GM21619 (cell line): ENCODE measurements at regions not wholly inside any gene's neighbourhood (a gene's known extent, or its start where the extent isn't known, plus 50 kb on each side); places are given as distances from the start of the nearest gene placed in this dataset.
"Not testable (repeated sequence)": the region's sequence is repeated elsewhere in the genome, so short reads cannot be mapped to it uniquely, and the experiment has no call there.

Experiments
- ATAC-seq: cut with Tn5 transposase; IDR thresholded peaks from one replicate; pipeline ENCODE4 v1.9.1; 2021; ENCODE audit not compliant: unreplicated experiment

DNA sequence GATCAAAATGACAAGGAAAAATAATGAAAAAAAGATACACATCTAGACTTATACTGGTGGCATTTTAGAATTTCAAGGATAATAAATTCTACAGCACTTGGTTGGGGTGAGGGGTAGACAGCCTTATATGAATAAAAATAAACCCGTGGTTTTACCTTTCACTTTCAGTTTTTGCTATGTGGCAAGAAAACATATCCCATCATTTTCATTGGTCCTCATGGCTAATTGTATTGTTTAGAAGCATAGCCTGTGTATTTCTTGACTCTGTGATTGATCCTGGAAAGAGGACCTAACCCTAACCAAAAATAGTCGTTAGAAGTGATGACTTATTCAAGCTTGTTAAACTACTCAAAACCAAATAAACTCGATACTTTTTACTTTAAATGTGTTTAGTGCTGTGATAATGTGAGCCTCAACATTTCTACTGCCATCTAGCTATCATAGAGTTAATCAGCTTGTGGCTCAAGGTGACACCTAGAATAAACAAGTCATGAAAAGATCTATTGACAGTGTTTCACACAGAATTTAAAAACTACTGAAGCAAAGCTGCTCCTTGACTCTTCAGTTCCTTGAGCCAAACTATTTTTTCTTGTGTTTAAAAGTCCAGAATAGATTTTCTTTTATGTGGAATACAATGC, 153.3 kb upstream of the IZUMO3 start:
- ATAC-seq = no peak

DNA sequence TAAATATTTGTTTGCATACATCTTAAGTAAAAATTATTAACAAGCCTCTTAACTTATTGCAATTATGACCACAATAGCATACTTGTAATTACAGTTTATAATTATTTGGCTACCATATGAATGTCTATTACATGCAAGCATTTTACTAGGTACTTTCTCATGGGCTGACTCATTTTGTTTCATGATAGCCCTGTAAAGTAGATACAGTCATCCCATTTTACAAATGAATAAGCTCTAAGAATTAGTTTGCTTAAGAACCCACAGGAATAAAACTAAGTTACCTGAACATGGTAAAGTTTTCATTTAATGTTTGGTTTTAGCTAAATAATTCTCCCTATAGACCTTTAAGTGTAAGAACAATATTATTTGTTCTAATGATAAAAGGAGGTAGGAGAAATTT, 126.6 kb upstream of the IZUMO3 start:
- ATAC-seq = no peak

DNA sequence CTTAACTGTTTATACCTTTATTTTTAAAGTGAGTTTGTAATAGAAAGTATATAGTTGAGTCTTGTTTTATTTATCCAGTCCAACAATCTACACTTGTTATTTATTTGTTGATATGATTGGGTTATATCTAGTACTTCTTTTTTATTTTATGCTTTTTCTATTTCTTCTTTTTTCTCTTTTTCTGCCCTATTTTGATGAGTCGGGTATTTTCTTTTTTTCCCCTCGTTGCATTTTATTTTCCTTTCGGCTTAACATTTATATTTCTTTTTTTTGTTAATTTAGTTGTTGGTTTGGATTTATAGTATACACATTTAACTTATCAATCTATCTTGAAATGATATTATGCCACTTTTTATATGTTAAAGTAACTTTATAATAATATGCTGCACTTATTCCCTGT, 111.7 kb upstream of the IZUMO3 start:
- no peak for ATAC-seq

DNA sequence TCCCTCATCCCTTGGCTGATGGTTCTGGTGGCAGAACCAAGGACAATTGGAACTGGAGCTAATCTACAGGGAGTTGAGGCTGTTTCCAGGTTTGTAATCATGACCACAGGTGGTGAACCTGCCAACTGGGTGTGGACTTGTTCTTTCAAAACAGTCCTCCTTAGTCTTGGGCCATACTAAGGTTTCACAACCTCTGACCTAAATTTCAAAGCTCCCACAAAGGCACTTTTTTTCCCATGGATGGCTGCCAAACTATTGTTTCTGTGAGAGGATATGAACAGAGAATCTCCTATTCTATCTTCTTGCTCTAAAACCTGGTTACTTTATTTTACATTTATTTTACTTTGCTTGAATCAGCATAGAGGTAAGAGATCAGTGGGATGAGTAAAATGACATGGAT, 106.5 kb upstream of the IZUMO3 start:
- no peak for ATAC-seq

DNA sequence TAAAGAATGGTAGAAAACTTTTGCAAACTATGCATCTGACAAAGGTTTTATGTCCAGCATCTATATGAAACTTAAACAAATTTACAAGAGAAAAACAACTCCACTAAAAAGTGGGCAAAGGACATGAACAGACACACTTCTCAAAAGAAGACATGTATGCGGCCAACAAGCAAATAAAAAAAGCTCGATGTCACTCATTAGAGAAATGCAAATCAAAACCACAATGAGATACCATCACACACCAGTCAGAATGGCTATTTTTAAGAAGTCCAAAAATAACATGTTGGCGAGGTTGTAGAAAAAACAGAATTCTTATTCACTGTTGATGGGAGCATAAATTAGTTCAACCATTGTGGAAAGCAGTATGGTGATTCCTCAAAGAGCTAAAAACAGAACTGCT, 83.1 kb upstream of the IZUMO3 start:
- ATAC-seq = not testable (repeated sequence)

DNA sequence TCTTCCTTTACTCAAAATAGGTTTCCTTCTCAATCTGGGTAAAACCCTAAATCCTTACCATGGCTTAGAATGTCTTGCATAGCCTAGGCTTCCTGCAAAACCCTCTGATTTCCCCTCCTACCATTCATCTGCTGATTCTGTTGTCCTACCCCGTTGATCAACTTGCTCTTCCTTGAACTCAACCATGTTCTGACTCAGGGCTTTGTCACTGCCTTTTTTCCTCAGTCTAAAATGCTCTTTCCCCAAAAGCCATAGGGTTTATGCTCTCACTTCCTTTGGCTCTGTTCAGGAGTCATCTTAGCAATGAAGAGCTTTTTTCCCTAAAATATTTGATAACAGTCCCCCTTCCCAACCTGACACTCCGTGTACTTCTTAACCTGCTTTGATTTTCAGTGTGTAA, 79.4 kb upstream of the IZUMO3 start:
- ATAC-seq = no peak

DNA sequence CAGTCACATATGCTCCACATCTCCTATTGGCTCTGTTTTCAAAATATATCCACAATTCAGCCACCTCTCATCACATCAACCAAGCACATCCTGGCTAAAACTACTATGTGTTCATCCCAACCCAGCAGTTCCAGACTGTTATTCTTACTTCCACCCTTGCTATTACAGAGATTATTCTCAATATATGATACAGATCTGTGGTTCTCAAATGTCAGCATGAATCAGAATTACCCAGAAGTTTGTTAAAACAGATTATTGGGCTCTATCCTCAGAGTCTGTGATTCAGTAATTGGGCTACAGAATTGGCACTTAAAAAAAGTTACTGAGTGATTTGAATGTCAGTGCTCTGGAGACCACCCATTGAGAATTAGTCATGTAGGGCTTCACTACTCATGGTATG, 78.8 kb upstream of the IZUMO3 start:
- no peak for ATAC-seq

DNA sequence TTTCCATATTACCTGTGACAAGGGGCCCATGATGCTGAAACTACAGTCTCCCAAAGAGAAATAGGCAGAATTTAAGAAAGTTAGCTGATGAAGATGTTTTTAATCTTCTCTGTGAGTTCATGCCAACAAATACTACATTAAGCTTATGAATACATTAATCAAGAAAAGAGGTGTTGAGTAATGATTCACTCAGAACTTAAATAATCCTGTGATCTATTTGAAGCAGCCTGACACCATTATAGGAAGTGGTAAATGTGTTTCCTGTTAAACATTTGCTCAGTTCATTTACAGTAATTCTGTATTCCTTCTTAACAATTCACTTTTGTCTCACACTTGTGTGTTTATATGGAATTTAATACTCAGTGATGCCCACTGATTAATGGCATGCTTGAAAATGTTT, 75.0 kb upstream of the IZUMO3 start:
- ATAC-seq = no peak

DNA sequence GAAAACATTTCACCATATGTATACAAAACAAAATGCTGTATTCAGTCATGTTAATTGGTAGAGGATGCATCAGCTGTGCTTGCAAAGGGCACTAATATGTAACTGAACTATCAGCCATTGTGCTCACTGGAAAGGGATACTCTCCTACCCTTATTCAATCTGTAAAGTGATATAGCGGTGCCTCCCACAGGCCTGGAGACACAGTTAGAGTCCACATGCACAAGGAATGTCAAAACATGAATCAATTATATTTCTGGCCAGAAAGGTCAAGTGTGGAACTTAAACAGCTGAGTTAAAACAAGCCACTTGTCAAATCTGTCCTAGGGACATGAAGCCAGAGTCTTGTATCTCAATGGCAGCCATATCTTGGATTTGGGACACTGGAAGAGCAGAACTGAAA, 71.2 kb upstream of the IZUMO3 start:
- no peak for ATAC-seq

DNA sequence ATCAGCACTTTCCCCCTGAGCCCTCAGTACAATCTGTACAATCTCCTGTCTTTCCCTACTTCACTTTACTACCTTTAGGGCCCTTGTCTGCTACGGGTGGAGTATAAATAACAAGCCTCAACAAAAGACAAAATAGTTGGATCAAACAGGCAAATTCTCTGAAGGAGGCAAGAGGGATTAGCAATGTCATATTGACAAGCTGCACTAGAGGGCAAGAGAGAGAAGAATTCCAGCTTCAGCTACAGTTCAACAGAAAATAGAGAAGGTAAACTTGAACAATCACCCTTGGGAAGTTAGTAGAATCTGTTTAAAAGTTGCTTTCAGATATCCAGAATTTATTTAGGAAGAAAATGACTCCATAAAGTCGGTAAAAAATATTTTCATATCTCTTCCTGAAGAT, 68.4 kb upstream of the IZUMO3 start:
- ATAC-seq = no peak

DNA sequence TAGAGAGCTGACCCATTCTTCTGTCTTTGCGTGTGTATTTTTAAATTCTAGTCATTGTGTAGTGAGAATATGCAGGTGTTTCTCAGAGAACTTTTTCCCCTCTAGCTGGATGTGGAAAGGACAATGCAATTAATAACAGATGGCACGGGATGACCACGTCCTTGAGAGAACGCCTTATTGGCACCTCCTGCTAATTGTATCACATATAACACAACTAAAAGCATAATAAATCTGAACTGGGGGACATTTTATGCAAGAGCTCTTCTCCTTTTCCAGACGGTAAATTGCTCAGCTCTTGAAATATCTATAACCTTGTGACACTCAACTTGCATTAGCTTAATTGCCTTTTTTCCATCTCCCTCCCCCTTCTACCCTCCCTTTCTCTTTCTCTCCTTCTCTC, 62.9 kb upstream of the IZUMO3 start:
- no peak for ATAC-seq

DNA sequence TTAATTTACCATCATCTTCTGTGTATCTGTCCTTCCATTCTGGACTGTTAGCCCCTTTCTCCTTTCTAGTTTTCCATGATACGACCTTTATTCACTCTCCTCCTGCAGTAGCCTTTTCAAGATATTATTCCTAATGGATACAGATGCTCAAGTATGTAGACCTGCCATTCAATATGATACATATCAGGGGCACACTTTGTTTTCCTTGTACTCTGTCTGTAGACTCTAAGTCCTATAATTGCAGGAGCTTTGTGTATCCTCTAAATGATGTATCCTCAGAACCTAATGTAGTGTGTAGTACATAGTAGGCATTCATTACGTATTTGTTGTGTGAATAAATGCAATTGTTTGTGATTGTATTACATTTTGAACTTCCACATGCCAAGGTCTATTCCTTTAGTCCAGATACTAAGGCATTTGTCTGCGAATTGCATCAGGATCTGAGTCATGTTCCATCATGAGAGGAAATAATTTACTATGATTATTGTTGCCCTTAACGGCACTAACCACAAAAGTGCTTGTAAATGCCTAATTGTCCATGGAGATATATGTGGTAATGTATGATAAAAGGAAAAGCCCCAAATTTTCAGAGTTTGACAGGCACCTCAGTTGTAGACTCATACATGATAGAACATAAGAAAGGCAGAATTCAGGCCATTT, 57.1 kb upstream of the IZUMO3 start:
- ATAC-seq = no peak
